Stimulated activated CD4-positive, alpha-beta T cell treated with anti-CD3 and anti-CD28 coated beads, TNF-alpha, amount 100 ng/mL, for 48 hours (primary cell): ENCODE measurements at regions not wholly inside any gene's neighbourhood (a gene's known extent, or its start where the extent isn't known, plus 50 kb on each side); places are given as distances from the start of the nearest gene placed in this dataset.
"Not testable (repeated sequence)": the region's sequence is repeated elsewhere in the genome, so short reads cannot be mapped to it uniquely, and the experiment has no call there.

Source experiments
- DNase-seq, 3 donors: peaks; one replicate each; pipeline ENCODE4 v3.0.0-alpha.2; 2020; ENCODE audit warnings: low read depth in 3 of 3

GRCh38 chr4:117014236-117014635 lies 71.1 kb downstream of the TRAM1L1 start:
- no peak for DNase-seq

- DNase-seq, result no peak
Observed at GRCh38 chr4:117010671-117011070, 74.7 kb downstream of the TRAM1L1 start.

GRCh38 chr4:117001077-117001476 lies 84.3 kb downstream of the TRAM1L1 start:
- no peak for DNase-seq

- no peak for DNase-seq
Observed at GRCh38 chr4:116982656-116983055, 102.7 kb downstream of the TRAM1L1 start.

GRCh38 chr4:116980436-116980835 lies 104.9 kb downstream of the TRAM1L1 start:
- not testable (repeated sequence) for DNase-seq

GRCh38 chr4:116959045-116959444 lies 126.3 kb downstream of the TRAM1L1 start:
- no peak for DNase-seq

GRCh38 chr4:116953947-116954346 lies 131.4 kb downstream of the TRAM1L1 start:
- no peak for DNase-seq

- no peak for DNase-seq
Observed at GRCh38 chr4:116952530-116953136, 132.7 kb downstream of the TRAM1L1 start.

GRCh38 chr4:116949856-116950255 lies 135.5 kb downstream of the TRAM1L1 start:
- no peak for DNase-seq

- DNase-seq, result no peak
Observed at GRCh38 chr4:116942315-116942714, 143.1 kb downstream of the TRAM1L1 start.

- no peak for DNase-seq
Observed at GRCh38 chr4:116930329-116930728, 155.0 kb downstream of the TRAM1L1 start.

- no peak for DNase-seq
Observed at GRCh38 chr4:116926631-116927295, 158.6 kb downstream of the TRAM1L1 start.

GRCh38 chr4:116925900-116926457 lies 159.4 kb downstream of the TRAM1L1 start:
- DNase-seq, result no peak

GRCh38 chr4:116923389-116923788 lies 162.0 kb downstream of the TRAM1L1 start:
- DNase-seq, result no peak

- DNase-seq, result no peak
Observed at GRCh38 chr4:116913451-116913850, 171.9 kb downstream of the TRAM1L1 start.

GRCh38 chr4:116906758-116907157 lies 178.6 kb downstream of the TRAM1L1 start:
- DNase-seq, result no peak

- no peak for DNase-seq
Observed at GRCh38 chr4:116899561-116899960, 185.8 kb downstream of the TRAM1L1 start.

- no peak for DNase-seq
Observed at GRCh38 chr4:116885579-116885978, 199.8 kb downstream of the TRAM1L1 start.

GRCh38 chr4:116882503-116882902 lies 202.9 kb downstream of the TRAM1L1 start:
- no peak for DNase-seq

GRCh38 chr4:116881077-116881476 lies 204.3 kb downstream of the TRAM1L1 start:
- no peak for DNase-seq

- no peak for DNase-seq
Observed at GRCh38 chr4:116880625-116881024, 204.8 kb downstream of the TRAM1L1 start.

- no peak for DNase-seq
Observed at GRCh38 chr4:116878280-116878679, 207.1 kb downstream of the TRAM1L1 start.

- no peak for DNase-seq
Observed at GRCh38 chr4:116877069-116877468, 208.3 kb downstream of the TRAM1L1 start.
